Islet precursor cell (in vitro differentiated cells): ENCODE measurements at regions not wholly inside any gene's neighbourhood (a gene's known extent, or its start where the extent isn't known, plus 50 kb on each side); places are given as distances from the start of the nearest gene placed in this dataset.
"Not testable (repeated sequence)": the region's sequence is repeated elsewhere in the genome, so short reads cannot be mapped to it uniquely, and the experiment has no call there.

Experiments used
- DNase-seq: peaks from one replicate; pipeline ENCODE4 v3.0.0-alpha.2; 2018

GRCh38 chr1:86633306-86633838 is 71.0 kb upstream of the SH3GLB1 start:
- DNase-seq, result not testable (repeated sequence)

GRCh38 chr1:86633921-86634320 is 70.5 kb upstream of the SH3GLB1 start:
- no peak for DNase-seq

GRCh38 chr1:86636898-86637297 is 67.5 kb upstream of the SH3GLB1 start:
- DNase-seq, result no peak

GRCh38 chr1:86640161-86640670 is 64.2 kb upstream of the SH3GLB1 start:
- DNase-seq, result no peak

- no peak for DNase-seq
These were observed 63.1 kb upstream of the SH3GLB1 start for GRCh38 chr1:86641318-86641717.

- not testable (repeated sequence) for DNase-seq
These were observed 59.7 kb upstream of the SH3GLB1 start for GRCh38 chr1:86644655-86645054.

- DNase-seq, result no peak
These were observed 58.5 kb upstream of the SH3GLB1 start for GRCh38 chr1:86645851-86646250.

GRCh38 chr1:86646256-86646655 is 58.1 kb upstream of the SH3GLB1 start:
- DNase-seq, result no peak

- peak; percentile 60 for DNase-seq
These were observed 56.1 kb upstream of the SH3GLB1 start for GRCh38 chr1:86648255-86648654.

GRCh38 chr1:86649618-86650017 is 54.8 kb upstream of the SH3GLB1 start:
- no peak for DNase-seq

- no peak for DNase-seq
These were observed 54.3 kb upstream of the SH3GLB1 start for GRCh38 chr1:86650065-86650464.
